SK-N-MC (cell line): ENCODE measurements at regions not wholly inside any gene's neighbourhood (a gene's known extent, or its start where the extent isn't known, plus 50 kb on each side); places are given as distances from the start of the nearest gene placed in this dataset.
"Not testable (repeated sequence)": the region's sequence is repeated elsewhere in the genome, so short reads cannot be mapped to it uniquely, and the experiment has no call there.

ENCODE experiments used
- DNase-seq: peaks from one replicate; pipeline ENCODE4 v3.0.0-alpha.2; 2011; ENCODE audit warnings: low read depth, low spot score
- H3K27ac ChIP-seq: fragments of 200-600 bp; sonication (generic); 2 replicates; pipeline ENCODE4 v1.5.1; 2016; ENCODE audit warnings: mixed run types
- H3K36me3 ChIP-seq: fragments of 200-600 bp; sonication (generic); 2 replicates; pipeline ENCODE4 v1.6.1; 2017; ENCODE audit warnings: antibody characterized with exemption, low read length, mixed read lengths; ENCODE audit not compliant: insufficient read depth
- H3K4me3 ChIP-seq: fragments of 200-600 bp; sonication (generic); 2 replicates; pipeline ENCODE4 v1.5.1; 2016
- H3K9ac ChIP-seq: fragments of 200-600 bp; sonication (generic); 2 replicates; pipeline ENCODE4 v1.8.0; 2017; ENCODE audit warnings: mixed run types, mixed read lengths; ENCODE audit not compliant: insufficient read length
- H3K9me3 ChIP-seq: fragments of 200-600 bp; sonication (generic); 2 replicates; pipeline ENCODE4 v1.6.1; 2017; ENCODE audit warnings: low read depth, mild to moderate bottlenecking, antibody characterized with exemption, low read length, moderate library complexity, mixed read lengths
- POLR2AphosphoS5 ChIP-seq: IDR thresholded peaks from 2 replicates; pipeline ENCODE4 v1.6.1; 2012; ENCODE audit warnings: mild to moderate bottlenecking, low read depth, low read length, borderline replicate concordance

DNA sequence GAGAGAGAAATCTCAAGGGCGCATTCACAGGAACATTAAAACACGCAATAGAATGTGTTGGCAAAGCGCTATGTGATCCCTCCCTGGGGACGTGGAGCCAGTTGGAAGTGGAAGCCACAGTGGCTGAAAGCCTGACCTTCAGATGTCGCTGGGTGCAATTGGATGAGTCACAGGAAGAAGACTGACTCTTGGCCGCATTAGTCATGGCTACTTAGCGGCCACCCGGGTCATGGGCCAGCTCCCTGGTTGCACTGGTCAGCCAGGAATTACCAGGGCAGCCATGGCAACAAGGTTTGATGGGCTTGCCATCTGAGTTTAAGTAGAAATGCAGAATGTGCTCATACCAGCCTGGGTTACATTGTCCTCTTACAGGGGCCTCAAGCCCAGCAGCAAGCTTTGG, 231.2 kb upstream of the FRG2C start:
- not testable (repeated sequence) for H3K36me3 ChIP-seq, H3K27ac ChIP-seq, H3K9ac ChIP-seq, H3K9me3 ChIP-seq, H3K4me3 ChIP-seq, DNase-seq

DNA sequence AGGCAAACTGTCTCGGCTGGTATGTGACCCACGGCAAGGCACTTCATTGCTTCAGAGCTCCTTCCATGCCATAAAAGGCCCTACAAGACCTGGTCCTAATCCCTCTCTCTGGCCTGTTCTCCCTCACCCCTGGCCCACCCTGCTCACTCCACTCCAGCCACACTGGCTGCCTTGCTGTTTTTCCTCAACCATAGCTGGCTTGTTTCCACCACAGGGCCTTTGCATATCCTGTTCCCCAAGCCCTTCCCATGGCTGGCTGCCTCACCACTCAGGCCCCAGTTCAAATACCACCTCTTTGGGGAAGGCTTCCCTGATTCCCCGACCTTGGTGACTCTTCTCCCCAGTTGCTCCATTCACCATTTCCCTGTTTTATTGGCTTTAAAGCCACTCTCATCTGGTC, 230.8 kb upstream of the FRG2C start:
- H3K36me3 ChIP-seq, H3K27ac ChIP-seq, H3K9ac ChIP-seq, DNase-seq, H3K9me3 ChIP-seq, H3K4me3 ChIP-seq: not testable (repeated sequence)

DNA sequence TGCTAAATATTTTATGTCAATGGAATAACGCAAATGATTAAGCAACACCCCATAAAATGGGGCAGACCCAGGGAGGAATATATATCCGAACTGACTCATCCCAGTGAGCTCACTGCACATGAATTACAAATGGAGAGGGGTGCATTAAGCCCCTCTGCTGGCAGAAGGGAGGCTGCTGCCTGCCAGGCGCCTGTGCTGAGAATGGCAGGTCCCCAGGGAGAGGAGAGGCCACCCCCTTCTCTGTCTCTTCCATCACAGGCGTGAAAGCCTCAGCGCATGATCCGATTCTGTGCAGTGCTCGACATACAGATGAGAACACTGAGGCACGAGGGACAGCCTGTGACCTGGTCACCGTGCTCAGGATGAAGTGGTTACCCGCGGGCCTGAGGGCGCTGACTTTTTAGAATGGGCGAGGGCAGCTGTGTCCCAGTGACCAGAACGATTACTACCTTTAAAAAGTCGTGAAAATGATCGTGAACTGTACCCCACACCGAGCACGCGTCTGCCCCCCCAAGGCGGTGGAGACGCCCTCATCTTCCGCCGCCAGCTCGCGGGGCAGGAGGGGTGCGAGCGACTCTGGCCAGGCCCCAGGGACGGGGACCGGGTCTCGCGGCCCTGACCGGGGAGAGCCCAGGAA, 229.7 kb upstream of the FRG2C start:
- H3K4me3 ChIP-seq: peak overlapping the region; percentile 73
- not testable (repeated sequence) for H3K27ac ChIP-seq, DNase-seq, H3K36me3 ChIP-seq, H3K9me3 ChIP-seq, H3K9ac ChIP-seq

DNA sequence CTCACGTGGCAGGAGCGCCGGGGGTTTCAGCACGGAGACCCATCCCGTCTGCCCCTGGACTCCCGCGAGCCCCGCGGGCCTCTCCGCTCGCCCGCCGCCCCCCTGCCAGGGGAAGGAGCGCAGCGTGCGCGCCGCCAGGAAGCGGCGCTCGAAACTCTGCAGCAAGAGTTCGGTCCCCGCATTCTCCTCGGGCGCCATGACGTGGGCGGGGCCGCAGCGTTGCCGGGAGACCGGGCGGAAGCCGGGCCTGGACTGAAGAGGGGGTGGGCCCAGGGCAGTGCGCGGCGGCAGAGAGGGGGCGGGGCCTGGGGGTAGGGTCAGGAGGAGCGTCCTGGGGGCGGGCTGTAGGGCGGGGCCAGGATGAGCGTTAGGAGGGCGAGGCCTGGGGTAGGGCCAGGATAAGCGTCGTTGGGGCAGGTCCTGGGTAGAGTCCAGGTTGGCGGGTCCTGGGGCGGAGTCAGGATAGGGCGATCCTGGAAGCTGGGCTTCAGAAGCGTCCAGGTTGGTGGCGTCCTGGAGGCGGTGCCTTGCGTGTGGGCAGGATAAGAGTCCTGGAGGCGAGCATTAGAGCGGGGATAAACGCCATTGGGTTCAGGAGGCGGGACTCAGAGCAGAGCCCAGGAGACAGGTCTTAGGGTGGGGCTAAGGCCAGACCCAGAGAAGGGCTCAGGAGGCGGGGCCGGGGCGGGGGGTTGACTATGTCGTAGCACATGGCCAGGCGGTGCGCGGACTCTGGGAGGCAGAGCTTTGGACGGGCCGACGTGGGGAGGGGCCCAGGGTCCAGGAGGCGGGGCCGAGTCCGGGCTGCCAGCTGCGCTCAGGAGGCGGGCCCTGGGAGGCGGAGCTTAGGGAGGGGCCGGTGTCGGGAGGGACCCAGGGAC, 229.0 kb upstream of the FRG2C start:
- H3K9me3 ChIP-seq, H3K9ac ChIP-seq, H3K36me3 ChIP-seq, H3K27ac ChIP-seq: not testable (repeated sequence)
- peak overlapping the region; percentile 73 for H3K4me3 ChIP-seq
- peak; percentile 62 for DNase-seq
- peak; percentile 30; the same call in 1 of the 2 replicates for TF ChIP-seq POLR2AphosphoS5

DNA sequence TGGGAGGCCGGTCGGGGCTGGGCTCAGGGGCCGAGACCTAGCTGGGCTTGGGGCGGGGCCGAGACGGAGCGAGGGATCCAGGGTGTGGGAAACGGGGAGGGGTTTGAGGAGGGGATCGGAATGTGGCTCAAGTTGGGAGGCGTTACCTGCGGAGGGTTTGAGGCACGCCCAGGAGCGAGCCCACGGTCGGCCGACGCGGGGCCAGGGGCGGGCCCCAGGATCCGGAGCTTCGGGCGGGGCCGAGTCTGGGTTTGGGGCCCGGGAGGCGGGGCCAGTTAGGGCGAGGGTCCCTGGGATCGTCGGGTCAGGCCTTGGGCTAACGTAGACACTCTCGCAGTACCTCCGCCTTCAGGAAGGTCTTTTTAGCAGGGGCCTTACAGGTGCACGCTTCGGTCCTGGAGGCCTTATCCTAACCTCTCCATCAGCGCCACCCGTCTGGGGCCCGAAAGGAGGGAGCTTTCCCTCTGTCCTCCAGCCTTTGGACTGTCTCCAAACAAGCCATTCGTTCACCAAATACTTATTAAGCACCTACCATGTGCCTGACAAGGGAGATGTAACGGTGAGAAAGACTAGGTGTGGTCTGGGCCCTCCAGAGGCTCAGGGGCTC, 228.2 kb upstream of the FRG2C start:
- not testable (repeated sequence) for H3K36me3 ChIP-seq, DNase-seq, H3K9ac ChIP-seq, H3K27ac ChIP-seq, H3K9me3 ChIP-seq
- H3K4me3 ChIP-seq: peak overlapping the region; percentile 73

DNA sequence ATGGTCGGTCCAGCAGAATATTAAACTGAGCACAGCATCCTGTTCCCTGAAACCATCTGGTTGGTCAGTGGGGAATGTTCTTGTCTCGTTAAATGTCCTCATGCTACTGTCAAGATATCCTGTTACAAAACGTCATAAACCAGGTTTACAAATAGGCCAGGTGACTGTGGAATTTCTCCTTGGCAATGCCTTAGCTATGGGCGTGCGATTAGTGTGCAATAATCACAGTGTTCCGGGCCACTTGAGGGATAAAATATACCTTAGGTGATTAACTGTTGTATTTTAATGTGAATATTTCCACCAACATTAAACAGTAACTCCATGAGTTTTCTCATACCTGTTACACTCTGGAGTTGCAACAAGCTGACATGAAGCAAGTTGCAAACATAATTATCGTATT, 223.1 kb upstream of the FRG2C start:
- not testable (repeated sequence) for H3K9ac ChIP-seq, H3K27ac ChIP-seq, H3K36me3 ChIP-seq, H3K4me3 ChIP-seq, H3K9me3 ChIP-seq, DNase-seq

DNA sequence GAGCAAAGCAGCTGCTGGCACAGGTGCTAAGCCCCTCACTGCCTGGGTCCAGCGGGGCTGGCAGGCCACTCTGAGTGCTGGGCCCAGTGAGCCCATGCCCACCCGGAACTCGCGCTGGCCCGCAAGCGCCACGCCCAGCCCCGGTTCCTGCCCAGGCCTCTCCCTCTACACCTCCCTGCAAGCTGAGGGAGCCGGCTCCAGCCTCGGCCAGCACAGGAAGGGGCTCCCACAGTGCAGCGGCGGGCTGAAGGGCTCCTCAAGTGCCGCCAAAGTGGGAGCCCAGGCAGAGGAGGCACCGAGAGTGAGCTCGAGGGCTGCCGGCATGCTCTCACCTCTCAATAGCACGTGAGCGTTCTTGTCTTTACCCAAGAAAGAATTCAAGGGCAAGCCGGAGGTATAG, 219.5 kb upstream of the FRG2C start:
- DNase-seq, H3K9me3 ChIP-seq, H3K27ac ChIP-seq, H3K36me3 ChIP-seq, H3K9ac ChIP-seq, H3K4me3 ChIP-seq: not testable (repeated sequence)

DNA sequence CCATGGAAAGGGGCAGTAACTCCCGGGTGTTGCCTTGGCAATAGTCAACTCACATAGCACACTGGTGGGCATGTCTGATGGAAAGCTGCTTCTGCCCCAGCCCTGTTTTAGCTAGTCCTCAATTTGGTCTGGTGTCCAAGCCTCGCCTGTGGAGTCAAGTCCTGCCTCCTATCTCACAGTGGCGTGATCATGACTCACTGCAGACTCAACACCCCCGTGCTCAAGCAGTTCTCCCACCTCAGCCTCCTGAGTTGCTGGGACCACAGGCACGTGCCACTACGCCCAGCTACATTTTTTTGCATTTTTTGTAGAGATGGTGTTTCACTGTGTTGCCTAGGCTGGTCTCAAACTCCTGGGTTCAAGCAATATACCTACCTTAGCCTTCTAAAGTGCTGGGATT, 218.9 kb upstream of the FRG2C start:
- not testable (repeated sequence) for H3K4me3 ChIP-seq, H3K27ac ChIP-seq, H3K36me3 ChIP-seq, H3K9ac ChIP-seq, DNase-seq, H3K9me3 ChIP-seq

DNA sequence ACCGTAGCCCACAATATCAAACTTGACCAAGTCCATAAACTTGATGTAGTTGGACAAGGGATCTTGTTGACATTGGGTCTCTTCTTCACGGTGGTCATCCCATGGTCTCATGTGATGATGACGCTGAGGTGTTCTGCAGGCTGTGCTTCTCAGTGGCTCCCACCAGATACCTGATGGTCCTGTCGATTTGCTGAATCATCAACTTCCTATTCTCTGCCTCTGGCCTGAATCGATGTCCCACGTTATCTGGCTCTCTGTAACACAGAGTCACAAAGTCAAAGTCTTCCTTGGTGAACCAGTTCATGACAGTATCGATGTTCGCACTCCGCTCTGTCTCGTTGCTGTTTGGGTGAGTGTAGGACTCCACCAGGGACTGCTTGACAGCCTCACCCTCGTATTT, 217.2 kb upstream of the FRG2C start:
- H3K36me3 ChIP-seq, H3K27ac ChIP-seq, DNase-seq, H3K4me3 ChIP-seq, H3K9ac ChIP-seq, H3K9me3 ChIP-seq: not testable (repeated sequence)

DNA sequence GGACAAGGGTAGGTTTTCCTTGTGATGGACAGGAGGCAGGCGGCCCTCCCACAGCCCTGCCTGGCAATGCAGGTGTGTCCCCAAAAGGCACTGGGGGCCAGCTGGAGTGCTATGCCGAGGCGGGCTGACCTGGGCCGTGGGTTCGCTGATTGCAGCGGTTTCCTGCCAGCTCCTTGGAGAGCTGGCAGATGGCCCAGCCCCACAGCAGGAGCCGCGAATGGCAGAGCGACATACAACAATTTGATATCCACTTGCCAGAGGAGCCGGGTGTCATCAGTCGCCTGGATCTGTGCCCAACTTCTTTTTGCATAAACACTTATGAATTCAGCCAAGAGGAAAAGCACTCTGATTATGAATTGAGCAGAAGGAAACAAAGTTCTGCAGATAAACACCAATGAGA, 210.8 kb upstream of the FRG2C start:
- H3K36me3 ChIP-seq, H3K4me3 ChIP-seq, H3K9me3 ChIP-seq, H3K27ac ChIP-seq, H3K9ac ChIP-seq: not testable (repeated sequence)
- DNase-seq: peak; percentile 35

DNA sequence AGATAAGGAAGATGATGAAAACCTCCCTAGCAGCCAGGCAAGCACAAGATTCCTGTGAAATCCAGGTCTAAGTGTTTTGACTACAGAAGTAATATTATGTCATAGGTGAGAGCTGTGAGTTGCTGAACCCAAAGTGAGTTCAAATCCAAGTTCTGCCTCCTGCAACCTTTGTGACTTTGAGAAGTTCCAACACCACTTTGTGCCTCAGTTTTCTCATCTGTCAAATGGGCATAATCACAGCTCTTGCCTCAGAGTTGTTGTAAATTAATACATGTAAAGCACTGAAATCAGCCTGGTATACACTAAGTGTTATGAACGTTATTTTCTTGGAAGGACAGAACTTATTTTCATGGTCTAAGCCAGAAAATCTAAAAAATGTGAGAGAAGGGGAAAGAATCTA, 210.3 kb upstream of the FRG2C start:
- not testable (repeated sequence) for DNase-seq, H3K9ac ChIP-seq, H3K9me3 ChIP-seq, H3K36me3 ChIP-seq, H3K27ac ChIP-seq, H3K4me3 ChIP-seq

DNA sequence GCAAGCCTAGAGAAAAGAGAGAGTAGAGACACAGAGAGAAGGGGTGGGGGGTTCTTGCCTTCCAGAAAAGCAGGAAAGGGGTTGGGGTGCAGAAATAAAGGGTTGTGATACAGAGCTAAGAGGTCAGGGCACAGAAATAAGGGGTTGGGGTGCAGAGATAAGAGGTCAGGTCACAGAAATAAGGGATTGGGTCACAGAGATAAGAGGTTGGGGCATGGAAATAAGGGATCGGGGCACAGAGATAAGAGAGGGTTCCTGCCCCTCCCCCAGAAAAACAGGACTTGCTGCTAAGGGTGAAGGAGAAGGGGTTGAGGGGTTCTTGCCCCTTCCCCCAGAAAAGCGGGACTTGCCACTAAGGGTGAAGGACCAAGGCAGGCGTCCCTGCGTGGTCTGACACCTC, 189.6 kb upstream of the FRG2C start:
- H3K4me3 ChIP-seq, H3K27ac ChIP-seq, H3K36me3 ChIP-seq, H3K9ac ChIP-seq, H3K9me3 ChIP-seq, DNase-seq: not testable (repeated sequence)

DNA sequence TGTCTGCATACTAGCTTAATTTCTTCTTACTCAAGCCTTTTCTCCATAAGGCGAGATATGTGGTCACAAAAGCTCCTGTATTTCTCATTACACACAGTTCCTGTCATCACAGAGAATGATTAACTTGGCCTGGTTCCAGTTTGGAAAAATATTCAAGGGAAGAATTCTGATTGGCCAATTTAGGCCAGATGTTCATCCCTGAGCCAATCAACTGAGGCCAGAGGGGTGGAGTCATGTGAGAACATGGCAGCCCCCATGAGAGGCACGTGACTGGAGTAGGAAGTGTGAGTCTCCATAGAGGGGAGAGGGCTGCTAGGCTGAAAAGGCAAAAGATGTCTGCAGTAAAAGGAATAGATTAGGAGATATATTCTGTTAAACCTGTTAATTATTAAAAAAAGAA, 167.5 kb upstream of the FRG2C start:
- H3K36me3 ChIP-seq, H3K27ac ChIP-seq, H3K9ac ChIP-seq, DNase-seq, H3K9me3 ChIP-seq, H3K4me3 ChIP-seq: not testable (repeated sequence)

DNA sequence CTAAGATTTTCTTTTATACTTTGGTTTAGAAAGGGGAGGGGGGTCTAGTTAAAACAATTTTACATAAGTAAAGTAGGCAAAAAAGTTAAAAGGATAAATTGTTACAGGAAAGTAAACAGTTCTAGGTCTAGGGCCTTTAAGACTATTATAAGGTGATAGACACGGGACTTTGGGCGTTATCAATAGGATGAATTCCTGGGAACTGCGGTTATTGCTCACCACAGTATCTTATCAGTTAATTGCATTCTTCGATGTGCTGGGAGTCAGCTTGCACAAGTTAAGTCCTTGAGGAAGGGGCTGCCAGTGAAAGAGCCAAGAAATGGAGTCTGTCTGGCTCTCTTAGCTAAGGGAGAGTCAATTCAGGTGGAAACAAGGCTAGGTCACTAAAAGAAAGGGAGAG, 163.8 kb upstream of the FRG2C start:
- not testable (repeated sequence) for DNase-seq, H3K9me3 ChIP-seq, H3K36me3 ChIP-seq, H3K9ac ChIP-seq, H3K27ac ChIP-seq, H3K4me3 ChIP-seq
